ENCODE measurements at regions not wholly inside any gene's neighbourhood (a gene's known extent, or its start where the extent isn't known, plus 50 kb on each side); places are given as distances from the start of the nearest gene placed in this dataset.
"Not testable (repeated sequence)": the region's sequence is repeated elsewhere in the genome, so short reads cannot be mapped to it uniquely, and the experiment has no call there.

GRCh38 chr14:22491683-22492621 is 97.1 kb downstream of the DAD1 start:
- no peak for DNase-seq (ENCODE audit: low read depth in 2 of 2)

DNA sequence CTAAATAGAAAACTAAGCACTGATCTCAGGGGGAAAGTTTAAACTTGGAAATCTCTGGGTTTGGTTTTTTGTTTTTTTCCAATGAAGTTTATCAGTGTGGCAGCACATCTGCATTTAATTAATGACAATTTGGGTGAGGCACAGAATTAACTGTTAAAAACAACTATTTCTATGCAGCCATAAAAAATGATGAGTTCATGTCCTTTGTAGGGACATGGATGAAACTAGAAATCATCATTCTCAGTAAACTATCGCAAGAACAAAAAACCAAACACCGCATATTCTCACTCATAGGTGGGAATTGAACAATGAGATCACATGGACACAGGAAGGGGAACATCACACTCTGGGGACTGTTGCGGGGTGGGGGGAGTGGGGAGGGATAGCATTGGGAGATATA is 98.0 kb downstream of the DAD1 start:
- DNase-seq (ENCODE audit: low read depth in 2 of 2), result not testable (repeated sequence)

DNA sequence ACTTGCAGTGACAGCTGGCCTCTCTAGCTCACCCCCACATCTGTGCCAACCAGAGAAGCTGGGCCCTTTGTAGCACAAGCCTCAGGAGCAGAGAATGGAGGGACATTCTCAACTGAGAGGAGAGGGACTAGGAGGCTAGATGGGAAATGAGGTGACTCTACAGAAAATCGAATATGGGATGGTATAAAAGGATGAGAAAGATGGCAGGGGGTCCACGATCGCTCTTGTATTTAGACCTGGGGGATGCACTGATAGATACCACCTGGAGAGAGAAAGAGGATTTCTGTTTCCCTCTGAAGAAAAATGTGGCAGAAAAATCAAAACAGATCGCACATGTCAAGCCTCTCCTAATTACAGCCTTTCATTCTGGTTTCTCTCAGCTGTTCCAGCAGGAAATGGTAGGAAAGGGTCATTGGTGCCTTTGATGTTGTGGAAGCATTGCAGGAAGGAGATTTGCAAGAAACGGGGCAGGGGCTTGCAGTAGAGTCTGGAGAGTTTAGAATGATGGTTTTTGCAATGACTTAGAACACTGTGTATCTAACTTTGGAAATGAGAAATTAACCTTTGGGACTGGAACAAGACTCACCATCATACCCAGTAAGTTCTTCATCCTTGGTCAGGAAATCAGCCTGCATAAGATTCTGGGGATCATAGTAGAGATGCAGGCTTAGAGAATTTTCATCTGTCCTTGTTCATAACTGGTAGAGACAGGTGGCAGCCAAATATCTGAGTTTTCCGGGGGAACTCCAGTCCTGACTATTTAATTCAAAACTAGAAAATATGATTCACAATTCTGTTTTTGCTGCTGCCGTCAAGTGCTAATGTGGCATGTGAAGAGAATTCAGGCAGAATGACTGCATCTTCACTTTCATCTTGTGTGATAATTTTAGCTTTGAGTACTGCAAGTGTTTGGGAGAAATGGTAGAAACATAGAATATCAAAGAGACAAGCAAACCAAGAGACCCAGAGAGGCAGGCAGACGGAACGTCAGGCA is 98.8 kb downstream of the DAD1 start:
- no peak for DNase-seq (ENCODE audit: low read depth in 2 of 2)

DNA sequence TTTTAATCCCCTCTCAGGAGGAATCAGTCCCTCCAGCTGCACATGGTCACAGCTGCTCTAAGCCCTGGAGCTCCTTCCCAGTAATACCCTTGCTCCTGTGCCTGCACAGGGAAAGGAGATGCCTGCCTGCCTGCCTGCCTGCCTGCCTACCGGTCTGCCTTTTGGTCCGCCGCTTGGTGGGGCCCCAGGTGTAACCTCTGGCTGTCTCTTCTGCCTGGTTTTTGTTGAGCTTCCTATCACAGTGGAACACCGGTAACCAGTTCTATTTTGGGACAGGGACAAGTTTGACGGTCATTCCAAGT is 99.8 kb downstream of the DAD1 start:
- no peak for DNase-seq (ENCODE audit: low read depth in 2 of 2)

DNA sequence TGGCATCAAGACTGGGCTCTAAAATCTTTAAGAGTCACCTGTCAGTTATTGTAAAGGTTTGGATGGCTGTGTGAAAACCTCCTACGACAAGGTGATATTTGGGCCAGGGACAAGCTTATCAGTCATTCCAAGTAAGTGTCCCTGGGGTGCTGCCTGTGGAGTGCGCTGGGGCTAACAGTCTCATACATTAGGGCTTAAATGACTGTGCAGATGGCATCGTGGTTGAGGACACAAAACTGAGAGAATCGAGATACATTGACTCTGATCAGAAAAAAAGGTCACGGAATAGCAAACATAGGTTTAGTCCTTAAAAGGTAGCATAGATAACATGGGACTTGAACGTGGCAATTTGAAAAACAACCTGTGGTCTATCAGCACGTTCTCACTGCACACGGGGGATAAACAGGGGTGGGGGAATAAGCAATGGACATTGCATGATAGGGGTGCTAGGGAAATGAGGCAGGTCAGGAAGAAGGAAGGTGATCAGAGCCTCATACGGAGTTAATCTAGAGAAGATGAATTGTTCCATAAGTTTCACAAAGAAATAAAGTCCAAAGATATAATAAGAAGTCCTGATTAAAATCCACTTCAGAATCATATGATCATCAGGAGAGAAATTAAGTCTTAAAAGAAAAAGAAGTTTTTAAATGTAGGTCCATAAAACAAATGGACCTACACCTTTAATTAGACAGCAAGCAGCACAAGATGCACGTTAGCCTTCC is 100.3 kb downstream of the DAD1 start:
- DNase-seq (ENCODE audit: low read depth in 2 of 2), result no peak

DNA sequence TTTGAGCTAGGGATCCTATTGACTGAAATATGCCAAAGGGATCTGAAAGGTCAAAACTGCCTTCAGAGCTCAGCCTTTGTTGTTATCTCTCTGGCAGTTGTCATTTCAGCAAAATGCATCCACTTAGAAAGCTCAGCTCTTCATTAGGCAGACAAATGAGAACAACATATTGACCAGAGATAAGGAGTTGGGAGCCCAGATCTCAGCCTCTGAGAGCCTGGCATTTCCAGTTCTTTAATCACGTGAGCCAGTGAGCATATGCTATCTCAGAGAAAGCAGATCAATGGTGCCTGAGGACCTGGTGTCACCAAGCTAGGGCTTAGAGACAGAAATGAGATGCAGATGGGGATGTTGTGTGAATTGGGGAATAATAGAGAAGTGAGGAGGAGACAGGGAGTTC is 101.1 kb downstream of the DAD1 start:
- no peak for DNase-seq (ENCODE audit: low read depth in 2 of 2)

DNA sequence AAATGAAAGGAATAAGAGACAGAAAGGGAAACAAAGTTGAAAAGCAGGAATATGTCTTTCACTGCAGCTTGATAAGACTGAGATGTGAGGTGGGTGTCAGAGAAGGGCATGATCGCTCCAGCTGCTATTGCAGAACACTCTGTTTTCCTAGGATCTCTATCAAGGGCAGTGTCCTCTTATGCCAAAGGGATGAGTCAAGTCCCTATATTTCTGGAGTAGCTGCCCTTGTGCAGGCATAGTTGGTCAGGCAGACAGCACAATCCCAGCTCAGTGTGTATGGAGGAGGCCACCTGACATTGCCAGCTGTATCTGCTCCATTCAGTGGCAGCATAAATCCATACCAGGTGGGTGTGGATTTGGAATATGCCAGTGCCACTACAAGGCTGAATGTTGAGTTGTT is 101.6 kb downstream of the DAD1 start:
- DNase-seq (ENCODE audit: low read depth in 2 of 2), result no peak

DNA sequence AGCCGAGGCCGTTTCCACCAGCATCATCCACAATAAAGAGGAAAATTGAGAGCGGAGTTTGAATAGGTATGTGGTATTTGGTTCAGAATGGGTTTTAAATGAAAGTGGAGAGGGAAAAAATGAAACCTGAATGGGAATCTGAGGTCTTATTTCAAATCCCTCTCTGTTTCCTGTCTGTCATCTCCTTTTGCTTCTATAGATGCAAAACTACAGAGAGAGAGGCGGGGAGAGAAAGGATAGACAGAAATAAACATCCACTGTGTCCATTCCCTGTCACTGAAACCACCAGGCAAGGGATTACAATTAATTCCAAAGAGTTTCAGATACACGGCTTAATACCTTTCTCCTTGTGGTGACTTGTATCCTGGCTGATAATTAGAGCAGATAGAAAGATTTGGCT is 102.3 kb downstream of the DAD1 start:
- DNase-seq (ENCODE audit: low read depth in 2 of 2), result no peak

GRCh38 chr14:22485649-22486048 is 103.4 kb downstream of the DAD1 start:
- no peak for DNase-seq (ENCODE audit: low read depth in 2 of 2)

DNA sequence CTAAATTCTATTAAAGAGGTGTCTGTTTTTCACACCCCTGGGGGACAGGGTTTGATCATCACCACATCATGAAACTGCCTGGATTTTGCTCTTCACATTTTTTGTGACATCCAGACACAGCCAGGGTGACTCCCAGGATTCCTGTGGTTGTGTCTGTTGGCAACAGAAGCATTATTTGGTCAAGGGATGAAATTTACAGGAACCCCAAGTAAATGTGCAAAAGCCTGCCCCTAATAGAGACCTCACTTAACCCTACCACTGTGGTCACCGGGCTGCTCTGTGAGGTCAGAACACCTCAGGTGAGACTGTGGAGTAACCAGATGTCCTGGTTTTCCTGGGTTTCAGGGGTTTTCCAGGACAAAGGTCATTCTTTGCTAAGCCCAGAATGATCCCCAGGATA is 103.8 kb downstream of the DAD1 start:
- no peak for DNase-seq (ENCODE audit: low read depth in 2 of 2)

- no peak for DNase-seq (ENCODE audit: low read depth in 2 of 2)
Measured at GRCh38 chr14:22484632-22485031, 104.4 kb downstream of the DAD1 start.

- DNase-seq (ENCODE audit: low read depth in 2 of 2), result no peak
Measured at GRCh38 chr14:22483863-22484593, 105.0 kb downstream of the DAD1 start.

DNA sequence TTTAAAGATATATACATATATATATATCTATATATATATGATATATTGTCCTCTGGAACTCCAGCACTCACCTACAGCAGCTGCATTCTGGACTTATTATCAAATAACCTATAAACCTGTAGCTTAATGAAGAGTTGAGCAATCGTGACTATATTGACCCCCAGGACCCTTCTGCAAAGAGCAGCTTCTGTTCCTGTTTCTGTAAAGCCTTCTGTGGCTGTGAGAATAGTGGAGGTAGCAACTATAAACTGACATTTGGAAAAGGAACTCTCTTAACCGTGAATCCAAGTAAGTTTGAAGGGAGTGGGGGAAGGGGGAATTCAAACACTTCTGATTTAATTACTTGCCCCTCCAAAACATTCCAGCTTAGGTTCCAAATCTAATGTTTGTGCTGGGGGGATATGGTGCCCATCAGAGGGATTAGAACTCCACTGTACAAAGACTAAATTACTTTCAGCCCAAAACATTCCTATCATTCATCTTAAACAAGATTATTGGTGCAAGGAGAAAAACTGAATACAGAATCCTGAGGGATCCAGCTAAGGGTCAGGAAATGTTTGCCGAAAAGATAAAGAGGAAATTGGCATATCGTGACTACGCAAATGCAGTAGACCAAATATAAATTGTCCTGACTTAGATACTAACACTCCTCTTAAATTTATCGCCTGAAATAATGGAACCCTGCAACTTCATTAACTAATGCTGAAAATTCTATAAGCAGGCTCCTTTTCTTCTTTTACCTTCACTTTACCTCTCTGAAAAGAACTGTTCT is 106.1 kb downstream of the DAD1 start:
- DNase-seq (ENCODE audit: low read depth in 2 of 2), result no peak

GRCh38 chr14:22482085-22482694 is 106.8 kb downstream of the DAD1 start:
- no peak for DNase-seq (ENCODE audit: low read depth in 2 of 2)

GRCh38 chr14:22481546-22481945 is 107.5 kb downstream of the DAD1 start:
- DNase-seq (ENCODE audit: low read depth in 2 of 2), result no peak

GRCh38 chr14:22479776-22480464 is 109.1 kb downstream of the DAD1 start:
- DNase-seq (ENCODE audit: low read depth in 2 of 2), result no peak

DNA sequence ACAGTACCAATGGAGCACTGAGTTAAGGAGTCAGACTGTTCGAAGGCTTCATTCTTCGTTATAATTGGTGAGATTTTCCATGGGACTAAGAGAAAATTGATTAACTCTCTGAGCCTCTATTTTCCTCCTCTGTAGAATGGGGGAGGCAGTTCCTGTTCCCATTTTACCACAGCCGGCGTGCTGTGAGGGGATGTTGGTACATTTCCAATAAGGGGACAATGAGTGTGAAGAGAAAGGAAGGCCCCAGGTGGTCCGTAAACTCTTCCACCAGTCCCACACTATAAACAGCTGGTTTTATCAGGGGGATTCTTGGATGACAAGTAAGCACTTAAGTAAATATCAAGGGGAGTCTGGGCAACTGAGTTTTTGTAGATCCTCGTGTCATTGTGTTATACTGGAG is 109.9 kb downstream of the DAD1 start:
- no peak for DNase-seq (ENCODE audit: low read depth in 2 of 2)

GRCh38 chr14:22478670-22479069 is 110.4 kb downstream of the DAD1 start:
- DNase-seq (ENCODE audit: low read depth in 2 of 2), result no peak

- no peak for DNase-seq (ENCODE audit: low read depth in 2 of 2)
Measured at GRCh38 chr14:22478247-22478646, 110.8 kb downstream of the DAD1 start.
